Ishikawa (cell line): ENCODE measurements at regions not wholly inside any gene's neighbourhood (a gene's known extent, or its start where the extent isn't known, plus 50 kb on each side); places are given as distances from the start of the nearest gene placed in this dataset.

Source experiments
- CEBPB ChIP-seq: IDR thresholded peaks from 2 replicates; pipeline ENCODE4 v1.6.1; 2012
- CREB1 ChIP-seq: IDR thresholded peaks from 2 replicates; pipeline ENCODE4 v1.6.1; 2012; ENCODE audit warnings: low read depth
- EGR1 ChIP-seq: IDR thresholded peaks from 2 replicates; pipeline ENCODE4 v1.6.1; 2012
- EP300 ChIP-seq: IDR thresholded peaks from 2 replicates; pipeline ENCODE4 v1.6.1; 2012; ENCODE audit warnings: borderline replicate concordance
- FOXM1 ChIP-seq: IDR thresholded peaks from 2 replicates; pipeline ENCODE4 v1.6.1; 2012; ENCODE audit warnings: low read depth, borderline replicate concordance
- NFIC ChIP-seq: IDR thresholded peaks from 2 replicates; pipeline ENCODE4 v1.6.1; 2012
- RAD21 ChIP-seq: IDR thresholded peaks from 2 replicates; pipeline ENCODE4 v1.6.1; 2012; ENCODE audit warnings: low read depth
- TAF1 ChIP-seq: IDR thresholded peaks from 2 replicates; pipeline ENCODE4 v1.6.1; 2012; ENCODE audit warnings: low read depth, mild to moderate bottlenecking
- TCF12 ChIP-seq: IDR thresholded peaks from 2 replicates; pipeline ENCODE4 v1.6.1; 2012; ENCODE audit warnings: low read depth
- TEAD4 ChIP-seq: IDR thresholded peaks from 2 replicates; pipeline ENCODE4 v1.6.1; 2012
- YY1 ChIP-seq: IDR thresholded peaks from 2 replicates; pipeline ENCODE4 v1.6.1; 2012; ENCODE audit warnings: low read depth
- ZBTB7A ChIP-seq: IDR thresholded peaks from 2 replicates; pipeline ENCODE4 v1.6.1; 2012; ENCODE audit warnings: low read depth
- TF ChIP-seq, protein P1 (sequence below): IDR thresholded peaks from 2 replicates; pipeline ENCODE4 v1.6.1; 2012; ENCODE audit warnings: low read depth, mild to moderate bottlenecking
- TF ChIP-seq, protein P2 (sequence below): IDR thresholded peaks from 2 replicates; pipeline ENCODE4 v1.6.1; 2012
- TF ChIP-seq, protein P3 (sequence below): IDR thresholded peaks from 2 replicates; pipeline ENCODE4 v1.6.1; 2012

DNA sequence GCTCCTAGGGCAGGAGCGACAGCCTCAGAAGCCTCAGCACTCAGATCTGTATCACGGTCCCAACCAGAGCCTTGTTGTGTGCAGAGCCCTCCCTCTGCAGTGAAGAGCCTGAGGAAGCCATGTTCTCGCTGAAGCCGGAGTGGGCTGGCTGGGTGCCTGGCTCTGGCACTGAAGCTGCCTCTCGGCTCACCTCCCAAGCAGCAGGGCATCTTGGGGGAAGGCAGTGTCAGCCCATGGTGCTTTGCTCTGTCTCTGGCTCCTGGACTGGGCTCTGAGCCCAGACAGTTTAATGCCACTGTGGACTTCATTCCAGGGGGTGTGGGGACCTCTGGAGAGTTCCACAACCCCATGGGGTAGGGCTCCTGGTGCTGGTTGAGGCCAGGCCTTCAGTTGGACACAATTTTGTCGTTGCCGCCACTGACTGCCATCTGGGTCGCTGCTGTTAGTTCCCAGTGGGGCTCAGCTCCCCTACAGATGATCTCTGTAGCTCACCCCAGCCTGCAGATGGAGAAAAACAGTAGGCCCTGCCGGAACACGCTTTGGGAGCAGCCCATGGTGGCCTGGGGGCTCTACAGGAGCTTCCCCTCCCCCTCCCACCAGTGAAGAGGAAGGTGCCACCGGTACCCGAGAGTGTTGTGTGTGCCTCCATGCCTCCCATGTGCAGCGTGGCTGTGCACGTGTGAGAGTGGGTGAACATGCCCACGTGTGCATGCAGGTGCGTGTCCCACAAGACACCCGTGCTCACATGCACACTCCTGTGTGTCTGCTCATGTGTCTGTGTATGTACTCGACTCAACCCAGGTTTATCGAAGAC is 86.5 kb upstream of the B3GAT1 start:
- TF ChIP-seq TEAD4 = no peak

DNA sequence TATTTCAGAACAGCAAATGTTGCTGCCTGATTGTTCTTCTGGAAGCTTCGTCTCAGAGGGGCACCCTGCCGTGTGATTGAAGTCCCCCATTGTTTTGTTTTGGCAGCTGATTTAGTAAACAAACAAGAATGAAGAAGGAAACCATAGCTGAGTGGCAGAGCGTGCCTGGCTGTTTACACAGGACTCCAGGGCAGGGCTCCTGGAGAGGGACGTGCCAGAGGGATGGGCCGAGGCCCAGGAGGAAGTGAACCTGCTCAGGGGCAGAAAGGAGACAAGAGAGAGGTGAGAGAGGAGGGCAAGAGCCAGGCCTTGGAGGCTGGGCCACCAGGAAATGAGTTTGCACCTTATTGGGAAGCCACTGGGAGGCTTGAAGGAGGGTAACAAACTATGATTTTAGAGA is 85.5 kb upstream of the B3GAT1 start:
- TF ChIP-seq TAF1 (no peak), NFIC (no peak), TEAD4 (no peak), ZBTB7A (no peak), CREB1 (no peak), EP300 (no peak), FOXM1 (no peak), YY1 (no peak), EGR1 (no peak), TCF12 (no peak), CEBPB (no peak), RAD21 (no peak)
- TF ChIP-seq, protein P1, sequence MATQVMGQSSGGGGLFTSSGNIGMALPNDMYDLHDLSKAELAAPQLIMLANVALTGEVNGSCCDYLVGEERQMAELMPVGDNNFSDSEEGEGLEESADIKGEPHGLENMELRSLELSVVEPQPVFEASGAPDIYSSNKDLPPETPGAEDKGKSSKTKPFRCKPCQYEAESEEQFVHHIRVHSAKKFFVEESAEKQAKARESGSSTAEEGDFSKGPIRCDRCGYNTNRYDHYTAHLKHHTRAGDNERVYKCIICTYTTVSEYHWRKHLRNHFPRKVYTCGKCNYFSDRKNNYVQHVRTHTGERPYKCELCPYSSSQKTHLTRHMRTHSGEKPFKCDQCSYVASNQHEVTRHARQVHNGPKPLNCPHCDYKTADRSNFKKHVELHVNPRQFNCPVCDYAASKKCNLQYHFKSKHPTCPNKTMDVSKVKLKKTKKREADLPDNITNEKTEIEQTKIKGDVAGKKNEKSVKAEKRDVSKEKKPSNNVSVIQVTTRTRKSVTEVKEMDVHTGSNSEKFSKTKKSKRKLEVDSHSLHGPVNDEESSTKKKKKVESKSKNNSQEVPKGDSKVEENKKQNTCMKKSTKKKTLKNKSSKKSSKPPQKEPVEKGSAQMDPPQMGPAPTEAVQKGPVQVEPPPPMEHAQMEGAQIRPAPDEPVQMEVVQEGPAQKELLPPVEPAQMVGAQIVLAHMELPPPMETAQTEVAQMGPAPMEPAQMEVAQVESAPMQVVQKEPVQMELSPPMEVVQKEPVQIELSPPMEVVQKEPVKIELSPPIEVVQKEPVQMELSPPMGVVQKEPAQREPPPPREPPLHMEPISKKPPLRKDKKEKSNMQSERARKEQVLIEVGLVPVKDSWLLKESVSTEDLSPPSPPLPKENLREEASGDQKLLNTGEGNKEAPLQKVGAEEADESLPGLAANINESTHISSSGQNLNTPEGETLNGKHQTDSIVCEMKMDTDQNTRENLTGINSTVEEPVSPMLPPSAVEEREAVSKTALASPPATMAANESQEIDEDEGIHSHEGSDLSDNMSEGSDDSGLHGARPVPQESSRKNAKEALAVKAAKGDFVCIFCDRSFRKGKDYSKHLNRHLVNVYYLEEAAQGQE = no peak
- TF ChIP-seq, protein P2, sequence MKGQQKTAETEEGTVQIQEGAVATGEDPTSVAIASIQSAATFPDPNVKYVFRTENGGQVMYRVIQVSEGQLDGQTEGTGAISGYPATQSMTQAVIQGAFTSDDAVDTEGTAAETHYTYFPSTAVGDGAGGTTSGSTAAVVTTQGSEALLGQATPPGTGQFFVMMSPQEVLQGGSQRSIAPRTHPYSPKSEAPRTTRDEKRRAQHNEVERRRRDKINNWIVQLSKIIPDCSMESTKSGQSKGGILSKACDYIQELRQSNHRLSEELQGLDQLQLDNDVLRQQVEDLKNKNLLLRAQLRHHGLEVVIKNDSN = no peak
- TF ChIP-seq, protein P3, sequence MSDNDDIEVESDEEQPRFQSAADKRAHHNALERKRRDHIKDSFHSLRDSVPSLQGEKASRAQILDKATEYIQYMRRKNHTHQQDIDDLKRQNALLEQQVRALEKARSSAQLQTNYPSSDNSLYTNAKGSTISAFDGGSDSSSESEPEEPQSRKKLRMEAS = no peak

DNA sequence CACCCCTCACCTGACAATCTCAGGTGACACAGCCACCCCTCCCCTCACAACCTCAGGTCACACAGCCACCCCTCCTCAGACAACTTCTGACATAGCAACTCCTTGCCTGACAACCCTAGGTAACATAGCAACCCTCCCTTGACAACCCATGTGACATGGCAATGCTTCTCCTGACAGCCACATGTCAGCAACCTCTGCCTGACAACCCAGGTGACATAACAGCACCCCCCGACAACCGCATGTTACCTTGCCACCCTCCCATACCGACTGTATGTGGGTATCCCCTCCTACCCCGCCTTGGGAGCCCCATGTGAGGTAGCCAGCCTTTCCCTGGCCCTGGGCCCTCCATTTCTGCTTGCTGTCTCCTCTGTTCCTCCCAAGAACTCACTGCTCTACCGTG is 77.7 kb upstream of the B3GAT1 start:
- TF ChIP-seq, protein P1 = no peak
- TF ChIP-seq, protein P2 = no peak
- TF ChIP-seq CREB1 (no peak), YY1 (no peak), EGR1 (no peak), EP300 (no peak), CEBPB (no peak), FOXM1 (no peak), RAD21 (no peak), TCF12 (no peak), TAF1 (no peak), NFIC (no peak), ZBTB7A (no peak), TEAD4 (no peak)
- TF ChIP-seq, protein P3 = no peak

DNA sequence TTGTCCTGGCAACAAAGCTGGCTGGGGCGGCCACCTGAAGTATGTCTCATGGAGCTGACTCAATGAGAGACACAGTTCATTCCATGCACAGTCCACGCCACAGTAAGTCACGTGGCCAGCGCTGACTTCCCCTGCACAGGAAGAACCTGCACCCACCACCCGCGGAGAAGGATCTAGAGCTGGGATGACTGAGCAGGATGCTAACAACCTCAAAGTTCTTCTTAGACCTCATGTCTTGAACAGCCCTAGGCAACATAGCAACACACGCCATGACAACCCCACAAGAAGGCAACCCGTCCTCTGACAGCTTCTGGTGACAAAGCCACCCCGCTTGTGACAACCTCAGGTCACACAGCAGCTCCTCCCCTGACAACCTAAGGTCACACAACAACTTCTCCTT is 76.9 kb upstream of the B3GAT1 start:
- TF ChIP-seq, protein P2 = no peak
- TF ChIP-seq TCF12 (no peak), TAF1 (no peak)

DNA sequence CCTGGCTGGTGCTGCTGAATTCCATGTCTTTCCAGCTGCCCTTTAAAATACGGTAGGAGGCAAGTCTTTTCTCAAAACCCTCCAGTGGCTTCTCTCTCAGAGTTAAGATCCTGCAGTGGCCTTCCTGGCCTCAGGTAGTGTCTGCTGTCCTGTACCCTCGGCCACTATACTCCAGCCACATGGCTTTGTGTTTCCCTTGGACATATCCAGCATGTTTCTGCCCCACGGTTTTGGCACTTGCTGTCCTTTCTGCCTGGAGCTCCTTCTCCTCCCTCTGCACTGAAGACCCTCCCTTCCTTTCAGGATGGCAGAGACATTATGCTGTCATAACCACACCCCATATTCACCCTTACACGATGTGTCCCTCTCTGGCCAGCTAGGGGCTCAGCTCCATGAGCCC is 76.5 kb upstream of the B3GAT1 start:
- TF ChIP-seq, protein P1 = no peak
- TF ChIP-seq EGR1 (no peak), CREB1 (no peak), NFIC (no peak), ZBTB7A (no peak), CEBPB (no peak), RAD21 (no peak), TEAD4 (no peak), YY1 (no peak), FOXM1 (no peak), TAF1 (no peak), TCF12 (no peak), EP300 (no peak)
- TF ChIP-seq, protein P2 = no peak
- TF ChIP-seq, protein P3 = no peak
